ENCODE measurements at regions not wholly inside any gene's neighbourhood (a gene's known extent, or its start where the extent isn't known, plus 50 kb on each side); places are given as distances from the start of the nearest gene placed in this dataset.

DNA sequence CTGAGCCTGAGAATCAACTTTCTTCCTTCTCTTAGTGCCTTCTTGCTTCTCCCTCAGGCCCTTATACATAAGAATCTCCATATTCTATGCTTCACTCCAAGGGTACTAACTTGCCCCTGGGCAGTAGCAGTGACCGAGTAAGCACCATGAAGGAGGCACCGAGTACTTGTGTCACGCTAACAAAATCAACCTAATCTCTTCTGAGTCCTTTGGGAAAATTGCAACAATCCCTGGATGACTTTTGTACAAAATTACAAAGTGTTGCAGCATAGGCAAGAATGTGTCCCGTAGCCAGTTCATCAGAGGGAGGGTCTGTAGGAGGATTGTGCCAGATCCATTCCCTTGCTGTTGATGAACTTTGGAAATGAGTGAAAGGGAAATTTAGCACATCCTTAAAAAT is 80.4 kb upstream of the EEPD1 start:
- TF ChIP-seq, protein P1, sequence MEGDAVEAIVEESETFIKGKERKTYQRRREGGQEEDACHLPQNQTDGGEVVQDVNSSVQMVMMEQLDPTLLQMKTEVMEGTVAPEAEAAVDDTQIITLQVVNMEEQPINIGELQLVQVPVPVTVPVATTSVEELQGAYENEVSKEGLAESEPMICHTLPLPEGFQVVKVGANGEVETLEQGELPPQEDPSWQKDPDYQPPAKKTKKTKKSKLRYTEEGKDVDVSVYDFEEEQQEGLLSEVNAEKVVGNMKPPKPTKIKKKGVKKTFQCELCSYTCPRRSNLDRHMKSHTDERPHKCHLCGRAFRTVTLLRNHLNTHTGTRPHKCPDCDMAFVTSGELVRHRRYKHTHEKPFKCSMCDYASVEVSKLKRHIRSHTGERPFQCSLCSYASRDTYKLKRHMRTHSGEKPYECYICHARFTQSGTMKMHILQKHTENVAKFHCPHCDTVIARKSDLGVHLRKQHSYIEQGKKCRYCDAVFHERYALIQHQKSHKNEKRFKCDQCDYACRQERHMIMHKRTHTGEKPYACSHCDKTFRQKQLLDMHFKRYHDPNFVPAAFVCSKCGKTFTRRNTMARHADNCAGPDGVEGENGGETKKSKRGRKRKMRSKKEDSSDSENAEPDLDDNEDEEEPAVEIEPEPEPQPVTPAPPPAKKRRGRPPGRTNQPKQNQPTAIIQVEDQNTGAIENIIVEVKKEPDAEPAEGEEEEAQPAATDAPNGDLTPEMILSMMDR (IDR thresholded peaks at IDR 0.05) = no peak
- TF ChIP-seq EZH2 (IDR thresholded peaks at IDR 0.05) (no peak), EZH2phosphoT487 (IDR thresholded peaks at IDR 0.05) (no peak)

All from neural progenitor cell (in vitro differentiated cells).